ENCODE measurements at regions not wholly inside any gene's neighbourhood (a gene's known extent, or its start where the extent isn't known, plus 50 kb on each side); places are given as distances from the start of the nearest gene placed in this dataset.

DNA sequence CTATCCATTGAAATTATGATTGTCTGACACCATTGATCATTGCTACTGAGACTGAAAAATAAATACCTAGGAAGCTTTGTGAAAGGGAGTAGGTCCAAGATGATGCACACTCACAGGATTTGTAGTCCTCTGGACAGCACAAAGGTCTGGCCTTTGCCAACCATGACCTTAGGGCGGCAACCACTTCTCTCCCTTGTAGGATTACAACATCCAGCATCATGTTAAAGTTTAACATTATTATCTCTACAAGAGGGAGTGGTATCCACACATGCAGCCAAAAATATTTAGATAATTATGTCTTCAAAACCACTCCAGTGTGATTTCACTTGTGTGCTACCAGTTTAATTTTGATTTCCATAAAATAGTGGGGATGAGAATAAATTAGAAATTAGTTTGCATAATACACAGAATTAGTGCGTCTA is 51.1 kb upstream of the NHSL1 start:
- DNase-seq (ENCODE audit: low read depth): no peak

DNA sequence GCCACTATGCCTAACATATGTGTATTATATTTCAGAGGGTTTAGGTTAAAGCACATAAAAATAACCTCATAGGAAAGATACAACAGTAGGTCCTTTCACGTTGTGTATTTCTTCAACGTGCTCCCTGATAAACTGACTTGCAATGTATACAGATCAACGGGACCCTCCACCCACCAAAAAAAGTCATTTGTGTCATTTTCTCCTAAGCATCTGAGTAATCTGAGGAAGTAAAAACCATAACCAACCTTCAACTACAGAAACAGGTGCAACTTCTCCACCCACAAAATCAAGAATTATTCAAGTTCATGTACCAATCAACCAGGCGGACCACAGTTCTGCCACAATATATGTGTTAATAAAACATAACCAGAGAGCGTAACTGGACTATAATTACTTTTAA is 54.9 kb upstream of the NHSL1 start:
- DNase-seq (ENCODE audit: low read depth): no peak

DNA sequence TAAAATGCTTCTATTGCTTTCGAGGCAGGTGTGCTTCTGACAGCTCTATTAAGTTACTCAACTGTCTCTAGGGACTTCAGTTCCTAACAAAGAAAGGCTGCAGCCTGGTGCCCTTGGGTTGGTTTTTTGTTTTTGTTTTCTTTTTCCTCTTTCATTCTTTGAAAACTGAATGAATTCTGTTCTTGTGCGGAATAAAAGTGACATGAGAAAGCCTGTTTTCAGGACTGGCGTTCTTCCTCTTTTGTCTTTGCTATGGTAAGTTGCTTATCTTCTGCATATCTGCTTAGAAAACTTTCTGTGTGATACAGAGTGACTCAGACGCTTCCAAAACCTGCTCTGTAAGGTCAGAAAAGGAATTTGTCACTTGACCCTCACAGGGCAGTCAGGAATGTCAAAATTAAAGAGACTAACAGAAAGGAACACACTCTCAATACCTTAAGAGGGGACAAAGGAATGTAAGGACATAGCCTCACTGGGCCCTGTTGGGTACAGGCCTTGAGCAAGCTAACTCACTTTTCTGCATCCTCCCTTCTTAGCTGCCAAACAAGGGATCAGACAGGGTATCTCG is 56.2 kb upstream of the NHSL1 start:
- no peak for DNase-seq (ENCODE audit: low read depth)

DNA sequence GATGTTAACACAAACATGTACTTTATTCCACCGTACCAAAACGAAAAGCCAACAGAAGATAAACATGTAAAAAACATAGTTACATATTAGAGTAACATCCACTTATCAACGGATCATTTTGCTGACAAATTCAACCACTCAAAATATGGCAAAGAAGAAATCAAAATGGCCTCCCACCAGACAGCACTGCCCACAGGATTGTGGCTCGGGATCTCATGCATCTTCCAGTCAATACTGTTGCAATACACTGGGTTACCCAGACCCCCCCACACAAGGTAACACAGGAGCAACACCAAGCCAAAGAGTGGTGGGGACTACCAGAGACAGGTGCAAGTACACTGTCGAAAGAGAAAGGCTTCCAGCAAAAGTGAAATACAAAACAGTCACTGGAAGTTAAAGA is 57.9 kb upstream of the NHSL1 start:
- DNase-seq (ENCODE audit: low read depth): no peak

DNA sequence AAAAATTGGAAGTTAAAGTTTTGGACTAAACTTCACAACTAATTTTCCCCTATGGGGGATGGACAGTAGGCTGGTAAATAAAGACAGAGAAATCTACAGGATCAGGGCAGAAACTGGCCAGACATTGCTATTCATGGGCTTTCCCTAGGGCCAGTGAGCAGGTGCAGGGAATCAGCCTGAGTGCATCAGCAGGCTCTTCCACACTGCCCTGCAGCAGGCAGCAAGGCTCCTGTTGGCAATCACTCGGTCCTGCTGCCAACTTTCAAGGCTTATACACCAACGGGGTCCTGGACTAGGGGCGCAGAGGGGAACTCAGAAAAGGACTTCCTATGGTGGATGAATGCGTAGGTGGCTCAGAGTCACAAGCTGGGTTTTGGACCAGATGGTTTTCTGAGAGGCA is 59.8 kb upstream of the NHSL1 start:
- no peak for DNase-seq (ENCODE audit: low read depth)

DNA sequence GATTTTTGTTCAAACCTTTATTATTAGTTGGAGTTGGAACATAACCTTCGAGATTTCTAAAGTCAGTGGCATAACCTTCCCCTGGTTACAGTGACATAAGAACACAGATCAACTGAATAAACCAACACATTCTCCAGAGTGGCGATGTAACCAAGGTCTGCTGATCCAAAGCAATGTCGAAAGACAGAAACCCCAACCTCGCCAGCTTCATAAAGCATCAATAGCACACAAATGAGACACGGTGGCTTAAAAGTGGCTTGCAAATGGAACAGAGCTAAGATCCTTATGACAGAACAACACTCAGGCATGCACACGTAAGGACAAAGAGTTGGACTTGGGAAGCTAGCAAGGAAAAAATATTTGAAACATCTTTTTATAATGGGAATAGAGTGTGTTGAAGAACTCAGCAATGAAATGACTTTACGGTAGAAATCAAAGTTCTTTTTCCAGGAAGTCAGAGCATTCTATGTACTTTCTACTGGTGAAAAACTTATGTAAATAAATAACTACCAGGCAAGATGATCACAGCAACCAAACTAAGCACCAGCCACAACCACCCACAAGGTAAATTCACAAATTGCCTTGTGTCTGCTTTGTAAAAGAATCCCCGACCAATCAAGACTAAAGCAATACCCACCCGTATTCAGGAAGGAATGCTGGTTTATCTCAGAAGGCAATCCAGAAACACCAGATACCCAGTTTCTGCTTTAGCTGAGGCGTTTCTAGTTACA is 61.0 kb upstream of the NHSL1 start:
- DNase-seq (ENCODE audit: low read depth): no peak

DNA sequence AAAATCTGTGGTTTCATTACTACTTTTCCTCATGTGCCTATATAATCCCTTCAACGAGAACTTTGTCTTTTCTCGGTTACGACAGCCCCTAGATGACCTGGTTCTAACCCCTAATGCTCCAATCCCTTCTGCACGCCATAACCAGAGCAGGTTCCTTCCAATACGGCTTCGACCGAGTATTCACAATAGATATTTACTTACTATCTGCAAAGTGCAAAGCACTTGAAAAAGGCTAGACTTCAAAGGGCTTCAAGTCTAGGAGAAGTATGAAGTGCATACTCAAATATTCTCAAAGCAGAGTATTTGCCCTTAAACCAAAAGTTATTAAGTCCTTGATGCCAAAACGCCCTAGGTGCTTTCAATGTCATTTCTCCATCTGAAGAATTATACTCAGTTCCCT is 63.4 kb upstream of the NHSL1 start:
- no peak for DNase-seq (ENCODE audit: low read depth)

DNA sequence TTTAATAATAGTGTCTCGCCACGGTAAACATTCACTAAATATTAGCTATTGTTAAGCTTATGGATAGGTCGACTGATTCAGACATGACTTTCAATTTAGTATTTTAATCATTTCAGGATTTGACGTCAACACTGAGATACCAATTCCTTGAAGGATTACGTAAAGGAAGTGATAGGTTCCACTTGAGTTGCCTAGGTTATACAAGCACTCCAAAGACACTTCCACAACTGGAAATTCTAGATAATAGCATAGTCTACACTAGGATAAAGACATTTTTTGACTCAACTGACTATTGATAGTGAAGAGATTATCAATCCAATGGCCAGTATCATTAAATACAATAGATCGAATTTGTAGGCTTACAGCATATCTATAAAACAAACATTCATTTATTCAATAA is 63.9 kb upstream of the NHSL1 start:
- DNase-seq (ENCODE audit: low read depth): no peak

DNA sequence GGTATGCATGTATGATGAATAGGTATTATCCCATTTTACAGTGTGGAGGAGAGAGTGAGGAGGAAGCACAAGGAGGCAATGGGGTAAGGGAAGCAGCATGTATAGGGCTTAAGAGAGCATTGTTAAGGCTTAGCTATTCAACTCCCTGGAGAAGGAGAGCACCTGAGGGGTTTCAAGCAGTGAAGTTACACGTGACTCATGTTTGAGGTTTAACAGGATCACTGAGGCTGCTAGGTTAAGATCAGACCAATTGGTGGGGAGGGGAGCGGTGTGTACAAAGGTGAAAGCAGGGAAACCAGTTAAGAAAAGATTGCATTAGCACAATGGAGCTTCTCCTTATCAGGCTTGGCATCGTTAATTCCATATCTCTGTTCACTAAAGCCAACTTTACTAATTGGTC is 64.4 kb upstream of the NHSL1 start:
- DNase-seq (ENCODE audit: low read depth): no peak

DNA sequence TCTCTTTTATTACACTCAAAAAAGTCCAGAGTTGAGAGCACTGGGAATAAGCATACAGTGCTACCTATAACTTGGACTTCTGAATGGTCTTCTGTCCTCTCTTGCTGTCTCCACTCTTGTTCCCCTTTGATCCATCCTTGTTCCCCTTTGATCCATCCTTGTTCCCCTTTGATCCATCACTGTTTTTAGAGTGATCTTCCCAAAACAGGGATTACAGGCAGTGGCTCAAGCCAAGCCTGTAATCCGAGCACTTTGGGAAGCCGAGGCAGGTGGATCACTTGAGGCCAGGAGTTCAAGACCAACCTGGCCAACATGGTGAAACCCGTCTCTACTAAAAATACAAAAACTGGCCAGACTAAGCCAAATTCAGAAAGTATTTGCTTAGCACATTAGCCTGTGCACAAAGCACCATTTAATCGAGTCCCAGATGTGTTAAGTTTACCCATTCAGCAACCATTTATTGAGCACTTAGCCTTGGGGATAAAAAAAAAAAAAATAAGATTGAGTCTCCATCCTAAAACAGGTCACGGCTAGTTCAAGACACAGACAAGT is 65.0 kb upstream of the NHSL1 start:
- DNase-seq (ENCODE audit: low read depth): no peak

DNA sequence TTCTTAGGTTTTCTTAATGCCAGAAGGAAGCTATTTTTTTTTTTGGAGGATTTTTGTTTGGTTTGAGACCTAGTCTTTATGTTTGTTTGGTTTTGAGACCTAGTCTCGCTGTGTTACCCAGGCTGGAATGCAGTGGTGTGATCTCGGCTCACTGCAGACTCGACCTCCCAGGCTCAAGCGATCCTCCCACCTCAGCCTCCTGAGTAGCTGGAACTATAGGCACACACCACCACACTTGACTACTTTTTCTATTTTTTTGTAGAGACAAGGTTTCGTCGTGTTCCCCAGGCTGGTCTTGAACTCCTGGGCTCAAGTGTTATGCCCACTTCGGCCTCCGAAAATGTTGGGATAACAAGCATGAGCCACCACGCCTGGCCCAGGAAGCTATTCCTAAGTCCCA is 67.8 kb upstream of the NHSL1 start:
- DNase-seq (ENCODE audit: low read depth): no peak

DNA sequence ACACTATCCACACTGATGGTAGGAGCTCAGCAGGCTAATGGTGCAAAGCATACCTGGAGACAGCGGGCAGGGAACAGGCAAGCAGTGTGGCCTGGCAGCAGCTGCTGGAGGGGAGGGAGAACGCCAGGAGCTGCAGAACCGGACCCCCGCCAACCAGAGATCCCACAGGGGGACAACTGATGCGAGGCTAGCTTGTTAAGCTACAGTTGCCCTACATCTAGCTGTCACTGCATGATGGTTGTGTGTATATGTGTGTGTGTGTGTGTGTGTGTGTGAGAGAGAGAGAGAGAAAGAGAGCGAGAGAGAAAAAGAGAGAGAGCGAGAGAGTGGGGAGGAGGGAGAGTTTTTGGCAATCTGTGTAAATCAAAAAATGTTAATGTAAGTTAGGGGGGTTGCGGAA is 69.7 kb upstream of the NHSL1 start:
- DNase-seq (ENCODE audit: low read depth): no peak

DNA sequence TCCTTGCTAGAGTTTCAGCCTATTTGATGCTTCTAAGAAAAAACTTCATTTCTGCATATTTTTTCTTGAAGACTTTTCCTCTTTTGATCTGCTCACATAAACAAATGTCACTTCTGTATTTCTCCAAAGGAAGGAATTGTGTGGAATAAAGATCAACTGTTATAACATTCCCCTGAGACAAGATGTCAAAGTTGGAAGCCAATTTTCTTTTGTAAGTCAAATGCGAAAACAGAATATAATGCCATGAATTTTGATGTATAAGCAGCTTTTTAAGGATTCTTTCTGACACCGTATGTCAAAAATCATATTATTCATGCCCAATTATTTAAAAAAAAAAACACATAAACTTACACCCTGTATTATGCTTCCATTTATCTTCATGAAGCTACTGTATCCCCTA is 70.3 kb upstream of the NHSL1 start:
- DNase-seq (ENCODE audit: low read depth): no peak

DNA sequence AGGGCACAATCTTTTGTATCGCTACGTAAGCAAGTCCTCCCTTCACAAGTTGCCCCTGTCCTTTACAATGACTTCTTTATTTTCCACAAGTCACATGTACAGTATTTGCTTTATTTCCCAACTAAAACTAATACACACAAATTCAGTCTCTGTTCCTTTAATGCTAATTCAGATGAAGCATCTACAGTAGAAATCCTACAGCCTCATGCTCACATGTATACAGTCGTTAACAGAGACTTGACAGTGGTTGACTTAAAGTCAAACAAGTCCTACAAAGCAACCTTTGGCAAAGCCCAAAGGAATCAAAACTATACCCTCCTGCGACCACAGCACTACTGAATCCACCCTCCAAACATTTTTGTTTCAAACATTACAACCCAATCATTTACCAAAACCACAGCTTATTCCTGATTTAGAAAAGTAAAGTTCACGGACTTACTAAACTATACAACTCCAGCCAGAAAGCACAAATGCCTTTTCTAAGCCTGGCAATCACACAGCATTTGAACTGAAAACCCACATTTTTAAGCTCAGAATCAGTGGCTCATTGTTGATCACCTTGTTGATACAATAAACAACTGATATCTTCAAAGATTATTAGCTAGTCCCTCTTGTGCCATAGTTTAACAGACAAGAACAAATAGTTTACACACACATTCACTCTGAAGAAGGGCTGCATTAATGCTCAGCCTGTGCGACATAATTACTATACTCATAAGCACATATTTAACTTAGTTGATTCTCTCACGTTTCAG is 70.9 kb upstream of the NHSL1 start:
- no peak for DNase-seq (ENCODE audit: low read depth)

DNA sequence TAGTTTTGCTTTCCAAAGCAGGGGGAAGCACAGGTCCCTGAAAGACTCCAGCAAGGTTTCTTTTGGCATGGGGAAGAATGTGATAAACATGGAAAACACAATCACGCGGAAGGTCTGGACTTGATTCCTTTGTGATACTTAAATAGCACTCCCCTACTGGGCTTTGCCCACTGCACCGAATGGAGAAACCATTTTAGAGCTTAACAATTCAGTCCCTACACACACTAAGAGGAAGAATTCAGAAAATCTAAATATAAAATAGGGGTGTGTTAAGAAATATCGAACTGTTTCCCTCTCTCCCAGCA is 71.4 kb upstream of the NHSL1 start:
- no peak for DNase-seq (ENCODE audit: low read depth)

DNA sequence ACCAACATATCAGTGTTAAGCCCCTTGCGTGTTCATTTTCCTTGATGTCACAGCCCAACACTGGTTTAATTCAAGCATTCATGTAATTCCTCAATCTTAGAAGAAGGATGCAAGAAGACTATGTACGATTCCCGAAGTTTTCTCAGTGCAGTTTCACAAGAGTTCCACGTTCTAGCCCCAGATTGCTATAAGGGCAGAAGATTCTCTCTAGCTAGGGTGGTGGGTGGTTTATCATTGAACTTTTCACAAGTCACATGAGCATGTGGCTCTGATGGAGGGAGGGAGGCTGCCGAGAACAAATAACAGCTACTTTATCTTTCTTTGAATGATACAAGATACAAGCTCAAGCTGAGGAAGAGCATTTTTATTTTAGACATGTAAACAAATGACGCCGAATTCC is 71.9 kb upstream of the NHSL1 start:
- no peak for DNase-seq (ENCODE audit: low read depth)

DNA sequence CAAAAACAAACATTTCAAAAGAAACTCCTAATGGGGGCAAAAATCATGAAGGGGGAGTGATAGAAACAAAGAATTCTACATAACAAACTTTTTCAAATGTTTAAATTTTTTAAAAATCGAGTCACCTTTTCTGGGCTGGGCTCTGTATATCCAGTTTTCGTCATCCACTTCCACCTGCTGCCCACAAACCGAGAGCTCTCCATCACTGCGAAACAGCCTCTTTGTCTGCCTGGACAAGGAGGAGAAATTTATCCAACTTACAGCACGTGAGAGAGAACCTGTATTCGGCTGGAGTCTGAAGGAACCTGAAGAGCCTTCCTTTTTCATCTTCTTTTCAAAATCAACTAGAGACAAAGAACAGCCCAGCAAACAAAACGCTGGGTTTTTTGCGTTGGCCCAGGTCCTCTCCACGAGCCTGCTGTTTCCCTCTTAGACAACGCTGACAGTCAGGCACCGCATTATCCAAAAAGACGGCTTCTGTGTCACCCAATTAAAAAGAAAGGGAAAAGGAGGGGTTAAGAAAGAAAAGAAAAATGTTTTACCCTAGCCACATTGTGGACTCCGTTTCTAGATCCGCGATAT is 72.4 kb upstream of the NHSL1 start:
- no peak for DNase-seq (ENCODE audit: low read depth)

DNA sequence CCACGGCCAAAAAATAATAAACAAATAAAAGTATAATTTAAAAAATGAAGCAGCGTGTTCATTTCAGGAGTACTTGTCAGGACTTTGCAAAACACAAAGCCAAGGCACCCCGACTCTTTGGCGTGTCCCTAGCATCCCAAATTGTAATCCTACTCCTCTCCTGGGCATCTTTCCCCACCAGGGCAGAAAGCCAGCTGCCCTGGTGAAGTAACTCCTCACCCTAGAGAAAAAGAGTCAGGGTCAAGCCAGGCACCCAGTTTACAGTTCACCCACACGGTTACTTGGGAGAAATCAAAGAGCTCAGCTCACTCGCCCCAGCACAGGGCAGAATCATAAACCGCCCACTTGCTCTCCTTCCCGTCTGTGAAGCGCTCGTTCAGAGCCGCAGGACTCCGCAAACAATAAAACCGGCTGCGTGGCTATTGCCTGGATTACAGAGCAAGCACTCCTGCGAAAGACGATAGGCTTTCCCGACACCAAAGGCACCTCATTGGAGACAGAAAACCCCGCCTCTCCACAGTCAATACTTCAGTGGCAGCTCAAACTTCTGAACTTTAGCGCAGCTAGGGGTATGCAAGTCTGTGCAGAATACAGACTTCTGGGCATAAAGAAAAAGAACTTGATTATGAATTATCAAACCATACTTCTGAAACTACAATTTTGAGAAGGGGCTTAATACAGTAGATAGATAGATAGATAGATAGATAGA is 73.0 kb upstream of the NHSL1 start:
- no peak for DNase-seq (ENCODE audit: low read depth)

DNA sequence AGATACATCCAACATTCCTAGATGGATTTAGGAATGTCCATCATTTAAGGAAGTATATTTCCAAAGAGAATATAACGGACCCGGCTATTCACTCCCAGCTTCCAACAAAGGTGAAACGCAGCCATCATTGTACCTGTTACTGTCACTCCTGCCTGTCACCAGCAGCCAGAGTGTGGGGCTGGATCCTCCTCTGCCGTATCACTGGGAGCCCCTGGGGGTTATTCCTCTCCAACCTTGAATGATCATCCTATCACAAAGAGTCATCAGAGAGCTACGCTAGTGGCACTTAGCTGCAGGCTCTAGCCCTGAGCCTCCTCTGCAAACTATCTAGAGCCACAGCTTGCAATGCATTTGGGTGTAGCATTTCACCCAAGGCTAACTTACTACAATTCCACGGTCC is 73.6 kb upstream of the NHSL1 start:
- DNase-seq (ENCODE audit: low read depth): no peak

DNA sequence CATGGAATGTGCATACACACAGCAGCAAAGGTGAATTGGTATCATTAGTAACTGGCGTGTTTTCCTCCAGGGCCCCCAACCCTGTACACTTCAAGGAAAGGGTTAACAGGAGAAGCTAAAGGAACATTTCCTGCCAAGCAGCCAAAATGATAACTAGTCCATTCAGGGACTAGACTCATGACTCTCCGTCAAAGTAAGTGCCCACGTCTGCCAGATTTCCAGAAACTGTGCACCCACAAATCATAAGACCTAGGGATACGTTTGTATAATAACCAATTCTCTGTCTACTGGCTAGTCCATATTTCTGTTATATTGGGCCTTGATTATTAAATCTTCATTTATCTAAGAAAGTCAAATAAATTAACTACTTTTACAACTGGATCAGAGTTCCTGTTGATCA is 76.0 kb upstream of the NHSL1 start:
- no peak for DNase-seq (ENCODE audit: low read depth)

DNA sequence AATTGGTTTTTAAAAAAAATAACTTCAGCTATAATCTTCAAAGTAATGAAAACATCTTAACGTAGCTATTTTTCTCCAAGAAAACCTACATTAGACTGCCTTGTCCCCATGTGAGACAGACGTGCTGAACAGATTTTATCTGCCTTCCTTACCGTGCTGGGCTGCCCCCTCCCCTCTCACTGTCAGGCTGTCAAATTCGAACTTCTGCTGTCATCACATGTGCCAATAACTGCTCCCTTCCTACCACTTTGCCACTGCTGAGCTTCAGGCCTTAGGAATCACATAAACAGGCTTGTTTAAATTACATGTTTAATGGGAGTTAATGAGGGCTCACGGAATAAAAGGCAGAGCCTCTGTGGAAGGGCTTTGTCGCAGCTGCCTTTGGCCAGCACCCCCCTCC is 77.0 kb upstream of the NHSL1 start:
- DNase-seq (ENCODE audit: low read depth): no peak

DNA sequence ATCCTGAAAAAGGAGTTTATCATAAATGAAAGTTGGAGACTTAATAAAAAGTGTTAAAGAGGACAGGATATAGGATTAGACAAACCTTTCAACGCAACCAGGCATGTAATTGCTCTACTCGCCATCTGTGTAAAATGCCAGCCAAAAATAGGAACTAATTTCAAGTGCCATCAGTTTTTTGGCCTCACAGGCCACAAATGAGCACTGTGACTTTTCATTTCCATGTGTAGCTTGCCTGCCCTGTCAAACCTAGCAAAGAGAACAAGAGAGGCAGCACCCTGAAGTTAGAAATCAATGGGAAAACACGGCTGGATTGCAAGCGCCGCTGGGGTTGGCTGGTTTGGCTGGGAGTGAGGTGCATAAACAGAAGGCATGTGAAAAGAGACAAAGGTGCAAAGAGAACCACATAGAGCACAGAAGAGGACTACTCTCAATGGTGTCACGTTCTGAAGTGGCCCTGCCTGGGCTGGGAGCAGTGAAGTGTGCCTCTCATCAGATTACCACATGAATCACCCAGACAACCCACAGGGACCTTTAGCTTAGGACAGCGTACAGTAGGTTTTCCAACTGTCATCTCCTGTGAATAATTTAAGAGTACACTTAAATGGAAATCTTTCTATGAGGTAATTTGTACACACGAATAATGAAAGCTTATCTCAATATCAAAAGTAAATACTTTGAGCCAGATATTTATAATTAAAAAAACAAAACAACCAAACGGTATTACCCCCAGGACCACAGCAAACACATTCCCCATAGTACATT is 78.0 kb upstream of the NHSL1 start:
- DNase-seq (ENCODE audit: low read depth): no peak

All from stimulated activated CD8-positive, alpha-beta memory T cell treated with anti-CD3 and anti-CD28 coated beads, Interleukin-4, amount 100 ng/mL, for 24 hours (primary cell).